ENCODE measurements at regions not wholly inside any gene's neighbourhood (a gene's known extent, or its start where the extent isn't known, plus 50 kb on each side); places are given as distances from the start of the nearest gene placed in this dataset.

DNA sequence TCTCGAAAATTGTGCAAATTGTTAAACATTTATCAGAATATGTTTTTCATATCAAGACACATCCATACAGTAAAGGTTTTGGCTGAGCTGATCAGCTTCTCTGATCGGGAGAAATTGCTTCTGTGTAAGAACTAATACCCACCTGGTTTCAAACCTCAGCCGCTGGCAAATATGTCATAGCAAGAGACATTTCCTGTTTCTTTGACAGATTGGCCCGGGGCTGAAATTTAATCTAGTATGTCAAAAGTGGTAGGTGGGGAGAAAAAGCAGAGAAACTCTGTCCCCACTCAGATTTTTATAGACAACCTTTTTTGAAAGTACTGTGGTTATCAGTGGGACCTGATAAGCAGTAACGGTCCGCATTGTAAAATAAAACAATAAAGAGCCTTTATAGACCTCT is 88.8 kb upstream of the SLC24A5 start:
- Histone ChIP-seq H3K36me3 (ENCODE audit: insufficient read depth, low read length) (no peaks in the 10 kb centered on the region), H3K9me3 (ENCODE audit: low read depth, low read length) (no peaks in the 10 kb centered on the region), H3K4me3 (no peak overlapping the region), H3K9ac (ENCODE audit: insufficient read length) (no peak overlapping the region), H3K27ac (no peak overlapping the region)
- TF ChIP-seq POLR2AphosphoS5 (IDR thresholded peaks at IDR 0.05; ENCODE audit: borderline replicate concordance, low read depth, low read length) = no peak
- TF ChIP-seq EZH2 (IDR thresholded peaks at IDR 0.05) = no peak
- TF ChIP-seq FOXP2 (optimal IDR thresholded peaks at IDR 0.05; ENCODE audit: control extremely low read depth, extremely low read length, insufficient read depth) = no peak
- no peak for DNase-seq (ENCODE audit: low read depth, low spot score)

DNA sequence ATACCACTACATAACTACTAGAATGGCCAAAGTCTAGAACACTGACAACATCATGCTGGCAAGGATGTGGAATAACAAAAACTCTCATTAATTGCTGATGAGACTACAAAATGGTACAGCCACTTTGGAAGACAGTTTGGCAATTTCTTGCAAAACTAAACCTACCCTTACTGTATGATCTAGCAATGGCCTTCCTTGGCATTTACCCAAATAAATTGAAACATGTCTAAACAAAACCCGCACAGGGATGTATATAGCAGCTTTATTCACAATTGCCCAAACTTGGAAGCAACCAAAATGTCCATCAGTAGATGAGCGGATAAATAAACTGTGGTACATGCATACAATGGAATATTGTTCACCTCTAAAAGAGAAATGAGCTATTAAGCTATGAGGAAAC is 87.9 kb upstream of the SLC24A5 start:
- no peaks in the 10 kb centered on the region for H3K36me3 ChIP-seq (ENCODE audit: insufficient read depth, low read length)
- no peak overlapping the region for H3K4me3 ChIP-seq
- H3K27ac ChIP-seq = no peak overlapping the region
- DNase-seq (ENCODE audit: low read depth, low spot score) = no peak
- H3K9ac ChIP-seq (ENCODE audit: insufficient read length) = no peak overlapping the region
- TF ChIP-seq FOXP2 (optimal IDR thresholded peaks at IDR 0.05; ENCODE audit: control extremely low read depth, extremely low read length, insufficient read depth) (no peak), EZH2 (IDR thresholded peaks at IDR 0.05) (no peak), POLR2AphosphoS5 (IDR thresholded peaks at IDR 0.05; ENCODE audit: borderline replicate concordance, low read depth, low read length) (no peak)
- H3K9me3 ChIP-seq (ENCODE audit: low read depth, low read length) = no peaks in the 10 kb centered on the region

DNA sequence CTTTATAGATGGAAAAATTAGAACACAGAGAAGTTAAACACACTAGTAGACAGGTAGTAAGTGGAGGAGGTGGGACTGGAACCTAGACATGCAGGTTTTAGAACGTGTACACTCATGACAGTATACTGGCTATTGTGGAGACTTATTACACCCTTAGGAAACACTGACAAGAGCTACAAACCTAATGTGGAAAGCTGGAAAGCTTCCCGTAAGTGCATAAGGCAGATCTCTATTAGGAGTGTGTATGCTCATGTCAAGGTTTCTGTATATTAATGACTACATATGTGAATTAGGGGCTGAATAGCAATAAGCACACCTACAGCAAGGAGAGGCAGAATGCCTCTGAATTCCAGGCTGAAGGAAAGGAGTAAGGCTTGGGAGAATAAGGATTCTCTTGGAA is 82.6 kb upstream of the SLC24A5 start:
- no peak for DNase-seq (ENCODE audit: low read depth, low spot score)
- H3K9me3 ChIP-seq (ENCODE audit: low read depth, low read length) = no peaks in the 10 kb centered on the region
- no peak for TF ChIP-seq FOXP2 (optimal IDR thresholded peaks at IDR 0.05; ENCODE audit: control extremely low read depth, extremely low read length, insufficient read depth)
- no peak for TF ChIP-seq POLR2AphosphoS5 (IDR thresholded peaks at IDR 0.05; ENCODE audit: borderline replicate concordance, low read depth, low read length)
- TF ChIP-seq EZH2 (IDR thresholded peaks at IDR 0.05) = no peak
- no peaks in the 10 kb centered on the region for H3K36me3 ChIP-seq (ENCODE audit: insufficient read depth, low read length)
- no peak overlapping the region for H3K27ac ChIP-seq
- H3K4me3 ChIP-seq = no peak overlapping the region
- H3K9ac ChIP-seq (ENCODE audit: insufficient read length) = no peak overlapping the region

DNA sequence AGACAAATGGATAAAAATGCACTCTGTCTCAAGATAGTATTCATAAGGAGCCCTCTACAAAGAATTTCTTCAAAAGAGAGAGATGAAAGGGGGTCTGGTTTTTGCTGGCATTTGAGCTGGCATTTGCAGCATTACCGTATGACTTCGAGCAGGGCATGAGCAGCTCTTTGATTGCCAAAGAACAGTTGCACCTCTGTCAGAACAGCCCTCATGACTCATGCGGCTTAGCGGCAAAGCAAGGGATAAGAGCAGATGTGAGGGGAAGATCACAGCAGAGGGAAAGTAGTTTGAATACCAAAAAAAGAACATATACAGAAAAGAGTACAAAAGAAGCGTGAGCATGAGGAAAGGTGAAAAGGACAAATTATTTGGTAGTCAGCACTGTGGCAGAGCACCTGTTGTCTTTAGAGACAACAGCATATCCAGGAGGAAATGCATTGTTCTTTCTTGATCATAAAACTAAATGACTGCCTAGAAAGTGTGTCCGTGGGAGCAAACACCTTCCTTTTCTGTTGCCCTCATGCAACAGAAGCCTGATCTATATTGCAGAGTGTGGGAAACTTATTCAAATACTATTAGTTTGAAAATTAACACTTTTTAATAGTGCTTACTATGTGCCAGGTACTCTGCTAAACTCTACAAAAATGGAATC is 80.5 kb upstream of the SLC24A5 start:
- no peak for TF ChIP-seq EZH2 (IDR thresholded peaks at IDR 0.05)
- TF ChIP-seq FOXP2 (optimal IDR thresholded peaks at IDR 0.05; ENCODE audit: control extremely low read depth, extremely low read length, insufficient read depth) = no peak
- TF ChIP-seq POLR2AphosphoS5 (IDR thresholded peaks at IDR 0.05; ENCODE audit: borderline replicate concordance, low read depth, low read length) = no peak
- no peak overlapping the region for H3K4me3 ChIP-seq
- H3K9me3 ChIP-seq (ENCODE audit: low read depth, low read length) = no peaks in the 10 kb centered on the region
- H3K27ac ChIP-seq = no peak overlapping the region
- no peak overlapping the region for H3K9ac ChIP-seq (ENCODE audit: insufficient read length)
- H3K36me3 ChIP-seq (ENCODE audit: insufficient read depth, low read length) = no peaks in the 10 kb centered on the region
- DNase-seq (ENCODE audit: low read depth, low spot score) = no peak

DNA sequence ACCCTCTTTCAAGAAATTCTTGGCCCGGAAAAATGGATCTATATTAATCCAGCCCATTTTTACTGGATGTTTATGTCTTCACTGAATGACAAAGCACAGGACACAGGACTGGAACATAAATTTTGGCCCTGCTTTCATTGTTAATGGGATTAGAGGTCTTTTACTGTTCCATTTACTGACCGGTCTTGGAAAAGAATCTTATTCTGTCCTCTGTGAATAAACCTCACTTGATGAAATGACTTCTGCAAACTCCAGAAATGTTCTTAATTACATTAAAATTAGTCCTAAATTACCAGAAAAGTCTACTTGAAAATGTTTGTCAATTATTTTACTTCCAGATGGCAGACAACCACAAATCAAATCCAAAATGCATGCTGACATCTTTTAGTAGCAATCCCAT is 79.3 kb upstream of the SLC24A5 start:
- no peaks in the 10 kb centered on the region for H3K9me3 ChIP-seq (ENCODE audit: low read depth, low read length)
- no peak for DNase-seq (ENCODE audit: low read depth, low spot score)
- no peak overlapping the region for H3K27ac ChIP-seq
- TF ChIP-seq EZH2 (IDR thresholded peaks at IDR 0.05) = no peak
- TF ChIP-seq POLR2AphosphoS5 (IDR thresholded peaks at IDR 0.05; ENCODE audit: borderline replicate concordance, low read depth, low read length) = no peak
- TF ChIP-seq FOXP2 (optimal IDR thresholded peaks at IDR 0.05; ENCODE audit: control extremely low read depth, extremely low read length, insufficient read depth) = no peak
- H3K4me3 ChIP-seq = no peak overlapping the region
- H3K9ac ChIP-seq (ENCODE audit: insufficient read length) = no peak overlapping the region
- no peaks in the 10 kb centered on the region for H3K36me3 ChIP-seq (ENCODE audit: insufficient read depth, low read length)

DNA sequence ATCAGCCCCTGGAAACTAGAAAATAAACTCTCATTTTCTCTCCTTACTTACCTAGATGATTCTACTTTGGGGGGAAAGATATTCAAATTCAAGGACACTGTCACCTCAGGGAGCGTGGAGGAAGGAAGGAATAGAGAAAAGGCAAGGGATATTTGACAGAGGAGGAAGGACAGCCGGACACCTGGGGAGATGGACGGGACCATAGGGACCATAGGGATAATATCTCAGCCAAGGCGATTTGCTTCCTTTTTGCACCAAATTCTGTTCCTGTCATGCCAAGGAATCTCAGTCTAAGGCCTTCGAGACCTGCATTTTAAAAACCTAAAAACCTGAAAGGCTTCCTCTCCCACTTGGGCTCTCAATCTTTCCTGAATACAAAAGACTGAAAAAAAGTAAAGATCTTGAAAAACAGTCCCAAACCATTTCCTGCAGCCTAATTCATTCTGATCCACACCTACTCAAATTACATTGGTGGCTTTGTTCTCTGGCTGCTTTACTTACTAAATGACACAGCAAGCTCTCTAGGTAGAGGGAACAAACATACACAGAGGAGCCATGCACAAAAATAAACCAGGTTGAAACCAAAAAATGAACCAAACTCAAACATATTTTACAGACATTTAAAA is 73.9 kb upstream of the SLC24A5 start:
- Histone ChIP-seq H3K9ac (ENCODE audit: insufficient read length) (no peak overlapping the region), H3K9me3 (ENCODE audit: low read depth, low read length) (no peaks in the 10 kb centered on the region), H3K4me3 (no peak overlapping the region), H3K27ac (no peak overlapping the region), H3K36me3 (ENCODE audit: insufficient read depth, low read length) (no peaks in the 10 kb centered on the region)
- TF ChIP-seq EZH2 (IDR thresholded peaks at IDR 0.05) (no peak), POLR2AphosphoS5 (IDR thresholded peaks at IDR 0.05; ENCODE audit: borderline replicate concordance, low read depth, low read length) (no peak), FOXP2 (optimal IDR thresholded peaks at IDR 0.05; ENCODE audit: control extremely low read depth, extremely low read length, insufficient read depth) (no peak)
- no peak for DNase-seq (ENCODE audit: low read depth, low spot score)

DNA sequence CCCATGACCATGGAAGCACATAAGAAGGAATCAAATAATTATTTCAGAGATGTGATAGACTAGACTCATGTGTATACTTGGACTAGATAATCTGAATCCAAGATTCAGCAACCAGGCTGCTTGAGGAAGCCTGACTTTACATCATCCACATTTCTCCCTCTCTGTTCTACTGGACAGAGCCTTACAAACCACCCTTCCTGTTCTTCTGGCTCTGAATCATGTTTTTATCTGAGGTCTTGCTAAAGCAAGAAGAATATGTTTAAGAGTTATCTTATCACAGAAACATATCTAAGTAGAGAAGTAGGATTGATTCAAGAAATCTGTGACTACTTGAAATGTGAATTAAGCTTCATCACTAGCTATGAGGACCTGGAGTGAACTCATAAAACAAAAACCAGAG is 71.1 kb upstream of the SLC24A5 start:
- no peak for DNase-seq (ENCODE audit: low read depth, low spot score)
- H3K36me3 ChIP-seq (ENCODE audit: insufficient read depth, low read length) = no peaks in the 10 kb centered on the region
- H3K27ac ChIP-seq = no peak overlapping the region
- H3K9ac ChIP-seq (ENCODE audit: insufficient read length) = no peak overlapping the region
- H3K4me3 ChIP-seq = no peak overlapping the region
- TF ChIP-seq FOXP2 (optimal IDR thresholded peaks at IDR 0.05; ENCODE audit: control extremely low read depth, extremely low read length, insufficient read depth) = no peak
- no peak for TF ChIP-seq POLR2AphosphoS5 (IDR thresholded peaks at IDR 0.05; ENCODE audit: borderline replicate concordance, low read depth, low read length)
- no peak for TF ChIP-seq EZH2 (IDR thresholded peaks at IDR 0.05)
- H3K9me3 ChIP-seq (ENCODE audit: low read depth, low read length) = no peaks in the 10 kb centered on the region; the same call in 1 of the 2 replicates

DNA sequence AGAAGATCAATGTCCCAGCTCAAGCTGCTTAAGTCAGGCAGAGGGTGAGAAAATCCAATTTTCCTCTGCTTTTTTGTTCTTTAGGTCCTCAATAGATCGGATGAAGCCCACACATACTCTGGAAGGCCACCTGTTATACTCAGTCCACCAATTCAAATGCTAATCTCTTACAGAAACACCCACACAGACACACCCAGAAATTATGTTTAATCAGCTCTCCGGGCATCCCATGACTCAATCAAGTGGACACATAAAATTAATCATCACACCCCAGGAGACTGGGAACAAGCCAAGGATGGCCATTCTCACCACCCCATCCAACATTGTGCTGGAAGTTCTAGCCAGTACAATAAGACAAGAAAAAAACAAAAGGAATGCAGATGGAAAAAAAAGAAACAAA is 67.8 kb upstream of the SLC24A5 start:
- H3K36me3 ChIP-seq (ENCODE audit: insufficient read depth, low read length) = no peaks in the 10 kb centered on the region
- no peak overlapping the region for H3K4me3 ChIP-seq
- DNase-seq (ENCODE audit: low read depth, low spot score) = no peak
- TF ChIP-seq FOXP2 (optimal IDR thresholded peaks at IDR 0.05; ENCODE audit: control extremely low read depth, extremely low read length, insufficient read depth) = no peak
- TF ChIP-seq EZH2 (IDR thresholded peaks at IDR 0.05) = no peak
- TF ChIP-seq POLR2AphosphoS5 (IDR thresholded peaks at IDR 0.05; ENCODE audit: borderline replicate concordance, low read depth, low read length) = no peak
- H3K9me3 ChIP-seq (ENCODE audit: low read depth, low read length) = no peaks in the 10 kb centered on the region; the same call in 1 of the 2 replicates
- no peak overlapping the region for H3K27ac ChIP-seq
- H3K9ac ChIP-seq (ENCODE audit: insufficient read length) = no peak overlapping the region
